HG03064 (cell line): ENCODE measurements at regions not wholly inside any gene's neighbourhood (a gene's known extent, or its start where the extent isn't known, plus 50 kb on each side); places are given as distances from the start of the nearest gene placed in this dataset.

Experiments
- ATAC-seq: cut with Tn5 transposase; IDR thresholded peaks from one replicate; pipeline ENCODE4 v1.9.1; 2021; ENCODE audit warnings: low read depth; ENCODE audit not compliant: unreplicated experiment

GRCh38 chr15:92224843-92225242 lies 168.8 kb upstream of the ST8SIA2 start:
- no peak for ATAC-seq

GRCh38 chr15:92226020-92226612 lies 167.6 kb upstream of the ST8SIA2 start:
- ATAC-seq = no peak

- no peak for ATAC-seq
Observed at GRCh38 chr15:92228830-92229229, 164.9 kb upstream of the ST8SIA2 start.

GRCh38 chr15:92231461-92231860 lies 162.2 kb upstream of the ST8SIA2 start:
- no peak for ATAC-seq

- no peak for ATAC-seq
Observed at GRCh38 chr15:92232317-92232716, 161.4 kb upstream of the ST8SIA2 start.

- no peak for ATAC-seq
Observed at GRCh38 chr15:92232876-92233275, 160.8 kb upstream of the ST8SIA2 start.

GRCh38 chr15:92243227-92243626 lies 150.5 kb upstream of the ST8SIA2 start:
- ATAC-seq = no peak

GRCh38 chr15:92244703-92245102 lies 149.0 kb upstream of the ST8SIA2 start:
- ATAC-seq = no peak

- no peak for ATAC-seq
Observed at GRCh38 chr15:92247649-92248242, 145.9 kb upstream of the ST8SIA2 start.

GRCh38 chr15:92266796-92267685 lies 126.6 kb upstream of the ST8SIA2 start:
- no peak for ATAC-seq

GRCh38 chr15:92268900-92269299 lies 124.8 kb upstream of the ST8SIA2 start:
- no peak for ATAC-seq

GRCh38 chr15:92271179-92271578 lies 122.5 kb upstream of the ST8SIA2 start:
- no peak for ATAC-seq

GRCh38 chr15:92272106-92272505 lies 121.6 kb upstream of the ST8SIA2 start:
- ATAC-seq = no peak

GRCh38 chr15:92273286-92273685 lies 120.4 kb upstream of the ST8SIA2 start:
- ATAC-seq = no peak

- ATAC-seq = no peak
Observed at GRCh38 chr15:92273723-92274122, 120.0 kb upstream of the ST8SIA2 start.

GRCh38 chr15:92277776-92278175 lies 115.9 kb upstream of the ST8SIA2 start:
- ATAC-seq = no peak

GRCh38 chr15:92283813-92284212 lies 109.9 kb upstream of the ST8SIA2 start:
- ATAC-seq = no peak

GRCh38 chr15:92288755-92289154 lies 104.9 kb upstream of the ST8SIA2 start:
- peak; percentile 89 for ATAC-seq

- no peak for ATAC-seq
Observed at GRCh38 chr15:92289733-92290132, 103.9 kb upstream of the ST8SIA2 start.

- no peak for ATAC-seq
Observed at GRCh38 chr15:92290359-92290992, 103.2 kb upstream of the ST8SIA2 start.

- ATAC-seq = no peak
Observed at GRCh38 chr15:92291900-92292299, 101.8 kb upstream of the ST8SIA2 start.
